HG03066 (cell line): ENCODE measurements at regions not wholly inside any gene's neighbourhood (a gene's known extent, or its start where the extent isn't known, plus 50 kb on each side); places are given as distances from the start of the nearest gene placed in this dataset.
"Not testable (repeated sequence)": the region's sequence is repeated elsewhere in the genome, so short reads cannot be mapped to it uniquely, and the experiment has no call there.

Source experiments
- ATAC-seq: cut with Tn5 transposase; IDR thresholded peaks from one replicate; pipeline ENCODE4 v1.9.1; 2021; ENCODE audit warnings: low read depth; ENCODE audit not compliant: unreplicated experiment

DNA sequence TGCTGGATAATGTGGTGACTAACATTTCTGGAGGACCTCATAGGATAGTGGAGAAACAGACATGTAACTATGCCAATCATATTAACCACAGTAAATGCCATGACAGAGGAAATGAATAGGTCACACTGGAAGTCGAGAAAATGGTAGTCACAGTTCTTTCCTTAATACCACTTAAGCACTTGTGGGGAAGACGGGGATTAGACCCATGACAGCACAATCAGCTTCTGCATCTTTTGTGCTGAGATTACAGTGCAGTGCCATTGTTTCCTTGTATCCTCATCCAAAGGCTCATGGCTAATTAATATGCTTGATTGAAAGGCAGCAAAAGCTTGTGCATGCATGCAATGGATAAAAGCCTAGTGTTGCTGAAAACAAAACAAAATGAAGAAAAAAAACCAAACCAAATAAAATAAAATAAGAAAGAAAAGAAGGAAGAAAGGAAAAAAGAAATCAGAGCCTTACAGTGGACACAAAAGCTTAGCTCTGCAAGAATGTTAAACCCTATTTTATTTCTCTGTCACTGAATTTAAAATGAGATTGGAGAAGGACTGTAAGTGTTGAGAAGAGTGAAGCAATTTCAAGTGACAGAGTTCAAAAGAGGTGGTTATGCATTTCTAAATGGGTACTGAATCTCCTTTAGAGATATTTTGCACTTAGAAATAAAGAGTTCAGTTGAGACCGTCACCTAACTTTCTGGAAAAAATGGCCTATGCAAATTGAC is 1011.9 kb downstream of the CDH8 start:
- ATAC-seq = no peak

GRCh38 chr16:61014869-61015268 is 1021.4 kb downstream of the CDH8 start:
- no peak for ATAC-seq

- no peak for ATAC-seq
These were observed 1028.5 kb downstream of the CDH8 start for GRCh38 chr16:61007694-61008093.

- no peak for ATAC-seq
These were observed 1030.3 kb downstream of the CDH8 start for GRCh38 chr16:61005952-61006351.

DNA sequence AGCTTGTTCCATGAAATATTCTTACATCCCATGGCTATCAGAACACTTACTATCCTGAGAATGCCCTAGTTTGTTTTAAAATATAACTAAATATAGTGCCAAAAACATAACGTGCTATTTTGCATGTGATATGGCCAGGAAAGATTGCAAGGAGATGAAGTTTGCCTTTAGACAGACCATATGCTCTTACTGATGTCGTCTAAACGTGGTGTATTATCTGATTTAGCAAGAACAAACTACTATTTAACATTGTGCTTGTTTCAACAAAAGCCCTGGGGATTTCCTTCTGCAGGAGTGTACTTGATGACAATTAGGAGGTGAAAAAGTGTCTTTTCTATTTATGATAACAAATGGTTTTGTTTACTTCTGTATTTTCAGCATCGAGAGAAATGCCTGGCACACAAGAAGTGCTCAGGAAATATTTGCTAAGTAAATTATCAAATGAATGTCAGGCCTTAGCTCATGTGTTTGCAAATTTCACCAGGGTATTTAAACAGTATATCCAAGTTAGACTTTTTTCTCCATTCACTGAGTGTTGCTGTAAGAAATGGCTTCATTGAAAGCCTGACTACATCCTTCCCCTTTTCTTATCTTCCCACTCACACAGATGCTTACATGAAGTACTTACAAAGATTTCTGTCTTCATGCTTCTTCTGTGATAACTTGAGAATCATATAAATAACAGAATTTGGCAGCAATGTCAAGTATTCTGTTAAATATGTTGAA is 1033.6 kb downstream of the CDH8 start:
- no peak for ATAC-seq

DNA sequence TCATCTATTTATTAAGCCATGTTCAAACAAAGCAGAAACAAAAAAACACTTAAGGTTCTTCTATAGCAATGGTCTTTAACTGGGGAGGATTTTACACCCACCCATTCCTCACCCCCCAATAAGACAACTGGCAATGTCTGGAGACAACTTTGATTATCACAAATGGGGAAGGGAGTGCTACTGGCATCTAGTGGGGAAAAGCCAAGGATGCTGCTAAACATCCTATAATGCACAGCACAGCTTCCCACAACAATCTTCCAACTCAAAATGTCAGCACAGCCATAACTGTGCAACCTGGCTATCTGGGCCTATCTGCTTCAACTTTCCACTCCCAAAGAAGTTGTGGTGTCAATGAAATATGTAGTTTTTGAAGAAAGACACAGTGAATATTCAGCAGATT is 1044.4 kb downstream of the CDH8 start:
- no peak for ATAC-seq

- no peak for ATAC-seq
These were observed 1046.6 kb downstream of the CDH8 start for GRCh38 chr16:60989592-60989991.

- ATAC-seq = no peak
These were observed 1057.1 kb downstream of the CDH8 start for GRCh38 chr16:60979119-60979518.

DNA sequence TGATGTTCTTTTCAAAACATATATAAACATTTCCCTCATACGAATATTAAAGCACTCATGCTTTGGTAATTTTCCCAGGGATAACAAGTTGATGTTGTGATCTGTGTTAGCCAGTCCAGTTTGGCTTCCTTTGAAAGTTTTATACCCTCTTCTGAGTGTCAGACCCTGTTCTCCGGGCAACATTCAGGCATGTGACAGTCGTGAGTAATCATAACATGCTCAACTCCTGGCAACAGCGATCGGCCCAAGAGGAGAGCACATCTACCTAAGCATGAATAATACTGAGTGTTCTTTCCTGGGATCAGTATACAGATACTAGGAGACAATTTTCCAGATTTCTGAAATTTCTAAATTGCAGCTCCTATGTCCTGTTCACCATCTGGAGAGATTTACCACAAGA is 1086.4 kb downstream of the CDH8 start:
- ATAC-seq = no peak

DNA sequence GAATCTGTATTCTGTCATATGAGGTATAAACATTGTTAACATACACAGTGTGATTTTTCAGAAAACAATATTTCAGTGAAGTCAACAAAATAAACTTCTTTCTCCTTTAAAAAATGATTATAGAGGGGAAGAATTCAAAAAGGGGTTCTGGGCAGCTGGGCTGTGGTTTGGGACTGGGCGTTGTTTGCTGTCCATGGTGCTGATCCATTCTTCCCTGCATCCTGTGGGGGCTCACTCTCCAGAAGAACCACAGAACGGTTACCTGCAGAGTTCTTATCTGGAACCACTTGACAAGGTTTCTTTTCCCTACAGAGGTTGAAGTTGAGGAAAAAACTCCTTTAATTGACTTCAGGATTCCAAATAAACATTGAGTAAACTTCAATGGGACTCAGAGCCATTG is 1091.0 kb downstream of the CDH8 start:
- ATAC-seq = no peak

- not testable (repeated sequence) for ATAC-seq
These were observed 1100.0 kb downstream of the CDH8 start for GRCh38 chr16:60936189-60936588.

DNA sequence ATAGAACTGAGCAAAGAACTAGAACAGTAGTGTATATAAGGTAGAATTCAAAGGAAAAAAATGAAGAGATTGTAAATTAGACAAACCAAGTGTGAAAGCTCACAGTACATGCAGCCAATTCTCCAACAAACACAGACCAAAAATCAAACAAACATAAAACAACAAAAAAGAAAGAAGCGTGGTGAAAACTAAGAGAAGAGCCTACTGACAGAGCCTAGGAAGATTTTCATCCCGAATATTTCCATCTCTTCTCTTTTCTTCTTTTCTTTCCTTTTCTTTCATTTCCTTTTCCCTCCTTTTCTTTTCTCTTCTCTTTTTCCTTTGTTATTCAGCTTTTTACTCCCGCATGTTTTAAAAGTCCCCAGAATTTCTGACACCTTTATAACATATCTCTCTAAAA is 1103.6 kb downstream of the CDH8 start:
- no peak for ATAC-seq

GRCh38 chr16:60930291-60930690 is 1105.9 kb downstream of the CDH8 start:
- ATAC-seq = no peak

DNA sequence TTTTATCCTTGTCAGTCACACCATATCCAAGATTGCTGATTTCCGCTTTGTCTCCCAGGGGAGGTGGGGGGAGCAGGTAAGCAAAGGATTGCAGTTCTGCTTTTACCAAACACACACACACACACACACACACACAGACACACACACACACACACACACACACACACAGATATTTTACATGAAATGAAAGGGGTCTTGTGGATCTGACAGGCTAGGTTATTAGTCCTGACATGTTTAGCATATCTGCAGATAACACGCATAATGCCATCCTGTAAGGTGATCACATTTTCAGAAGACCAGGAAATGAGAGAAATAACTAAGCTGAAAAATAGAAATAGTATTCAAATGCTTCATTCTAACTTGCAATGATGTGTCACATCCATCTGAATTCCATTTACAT is 1113.3 kb downstream of the CDH8 start:
- ATAC-seq = no peak

GRCh38 chr16:60914334-60914733 is 1121.9 kb downstream of the CDH8 start:
- ATAC-seq = no peak

DNA sequence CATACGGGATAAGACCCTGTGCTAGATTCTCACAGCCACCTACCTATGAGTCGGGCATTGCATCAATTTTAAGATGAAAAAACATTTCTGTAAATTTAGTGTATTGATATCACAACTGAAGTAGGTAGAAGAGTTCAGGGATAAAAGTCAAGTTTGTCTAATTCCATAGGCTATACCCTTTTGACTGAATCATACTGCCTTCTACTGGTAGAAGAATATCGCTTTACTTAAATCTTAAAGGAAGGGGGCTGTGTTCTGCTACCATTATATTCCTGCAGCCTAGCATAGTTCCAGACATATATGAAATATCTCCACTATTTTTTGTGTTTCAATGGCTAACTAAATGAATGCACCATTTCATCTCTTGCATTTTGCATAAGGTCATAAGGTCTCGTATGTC is 1128.6 kb downstream of the CDH8 start:
- ATAC-seq = no peak

DNA sequence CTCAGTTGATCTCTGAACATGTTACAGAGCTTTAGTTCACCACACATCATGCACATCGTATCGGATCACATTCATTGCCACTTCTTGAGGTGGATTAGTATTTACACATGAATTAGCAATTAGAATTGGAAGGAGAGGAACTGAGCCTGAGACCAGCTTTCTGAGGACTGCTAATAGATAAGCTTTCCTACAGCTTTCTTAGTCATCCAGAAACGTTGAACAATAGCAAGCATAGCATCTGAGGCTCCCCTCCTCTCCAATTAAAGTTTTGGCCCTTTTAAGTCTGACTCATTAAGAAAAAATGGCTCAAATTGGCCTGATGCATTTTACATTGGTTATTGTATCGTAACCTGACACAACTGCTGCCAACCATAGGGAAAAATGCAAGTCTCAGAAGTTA is 1130.4 kb downstream of the CDH8 start:
- no peak for ATAC-seq

DNA sequence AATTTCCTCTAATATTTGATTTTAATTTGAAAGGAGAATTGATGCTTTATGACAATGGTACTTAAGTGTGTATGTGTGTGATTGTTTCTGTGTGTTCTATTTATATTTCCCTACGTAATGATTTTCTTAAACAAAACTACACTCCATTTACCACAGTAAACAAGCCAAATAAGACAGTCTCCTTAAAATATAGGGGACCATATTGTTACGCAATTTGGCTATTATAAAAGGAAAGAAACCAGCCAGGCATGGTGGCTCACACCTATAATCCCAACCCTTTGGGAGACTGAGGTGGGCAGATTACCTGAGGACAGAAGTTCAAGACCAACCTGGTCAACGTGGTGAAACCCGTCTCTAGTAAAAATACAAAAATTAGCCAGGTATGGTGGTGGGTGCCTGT is 1134.1 kb downstream of the CDH8 start:
- ATAC-seq = no peak

DNA sequence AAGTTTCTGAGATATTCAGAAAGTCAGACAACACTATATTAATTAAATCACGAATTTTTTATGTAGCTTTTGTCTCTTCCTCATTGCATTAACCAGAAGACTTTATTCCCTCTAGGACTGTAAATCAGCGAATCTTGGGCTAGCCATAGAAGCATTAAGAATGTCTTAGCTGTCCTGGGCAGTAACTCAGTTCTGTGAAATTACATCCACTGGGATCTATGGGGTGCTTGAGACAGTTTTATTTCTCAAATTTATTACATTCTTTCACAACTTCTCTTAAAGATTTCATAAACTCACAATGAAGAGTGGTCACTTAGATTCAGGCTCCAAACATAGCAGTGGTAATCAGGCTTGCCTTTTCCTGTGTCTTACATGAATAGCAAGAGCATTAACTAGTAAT is 1153.4 kb downstream of the CDH8 start:
- ATAC-seq = no peak

GRCh38 chr16:60852635-60853034 is 1183.6 kb downstream of the CDH8 start:
- ATAC-seq = no peak

GRCh38 chr16:60821661-60822060 is 1214.6 kb downstream of the CDH8 start:
- no peak for ATAC-seq

- no peak for ATAC-seq
These were observed 1215.9 kb downstream of the CDH8 start for GRCh38 chr16:60820361-60820760.
